HepG2 (cell line): ENCODE measurements at regions not wholly inside any gene's neighbourhood (a gene's known extent, or its start where the extent isn't known, plus 50 kb on each side); places are given as distances from the start of the nearest gene placed in this dataset.

Source experiments
- ATAC-seq: fragments of 200-7000 bp; cut with Tn5 transposase; 3 replicates; pipeline ENCODE4 v1.9.1; 2020; ENCODE audit warnings: mild to moderate bottlenecking, moderate library complexity
- BruUV-seq: library from RNA; stranded (reverse); fragments of 400-500 nt; replicated peaks from 2 replicates; lab custom pipeline; 2021; lab: Mats Ljungman, UMichigan
- CTCF ChIA-PET: fragments of 300-600 bp; formaldehyde crosslinking; extraction: SDS; loops from one replicate; lab custom pipeline; 2021; ENCODE audit warnings: low total read pairs, inconsistent platforms, low intra/inter-chr PET ratio; lab: Yijun Ruan, JAX
- POLR2A ChIA-PET: fragments of 350-600 bp; sonication (Branson Sonifier 250); formaldehyde crosslinking; loops from one replicate; lab custom pipeline; 2020; ENCODE audit warnings: antibody characterized with exemption, inconsistent platforms; lab: Yijun Ruan, JAX
- DNase-seq: peaks from one replicate; pipeline ENCODE4 v3.0.0-alpha.2; 2015; ENCODE audit warnings: low spot score
- FAIRE-seq: peaks from 3 replicates; lab custom pipeline; 2011; peaks lifted over from hg19 to GRCh38; lab: Jason Lieb, UNC
- H2AFZ ChIP-seq: one replicate; pipeline ENCODE4 v1.6.1; 2011; ENCODE audit warnings: low read length, inconsistent platforms
- H3K27ac ChIP-seq: fragments of 300-600 bp; 3 replicates; pipeline ENCODE4 v1.8.0; 2011; ENCODE audit warnings: mixed run types, mild to moderate bottlenecking, mixed read lengths, low read length, inconsistent platforms; ENCODE audit not compliant: insufficient read depth; ENCODE audit errors: extremely low read length
- H3K27me3 ChIP-seq, 2 experiments: fragments of 200-600 bp in 1 of 2; 2 replicates in 1 of 2; 3 replicates in 1 of 2; pipeline versions ENCODE4 v1.6.0 to v1.8.0; 2011; ENCODE audit warnings: low read length in 2 of 2, mild to moderate bottlenecking in 2 of 2, moderate library complexity in 2 of 2, inconsistent platforms in 1 of 2; ENCODE audit not compliant: insufficient read depth in 2 of 2, control insufficient read depth in 1 of 2
- H3K36me3 ChIP-seq, 2 experiments: fragments of 200-600 bp in 1 of 2; replicated peaks in 1 of 2; 2 replicates in 1 of 2; 3 replicates in 1 of 2; pipeline versions ENCODE4 v1.5.1 to v1.8.0; 2011; ENCODE audit warnings: low read length in 2 of 2, inconsistent platforms in 1 of 2; ENCODE audit not compliant: insufficient read depth in 2 of 2, control insufficient read depth in 1 of 2
- H3K4me1 ChIP-seq: 2 replicates; pipeline ENCODE4 v1.5.1; 2012; ENCODE audit warnings: low read length, inconsistent platforms; ENCODE audit not compliant: insufficient read depth
- H3K4me2 ChIP-seq: 2 replicates; pipeline ENCODE4 v1.6.0; 2011; ENCODE audit warnings: low read depth, low read length, inconsistent platforms
- H3K4me3 ChIP-seq, 3 experiments: fragments of 200-600 bp in 1 of 3; sonication (generic), shearing (Covaris generic) in 1 of 3; replicated peaks in 1 of 3; 2 replicates each; pipeline ENCODE4 v1.5.1; 2011 to 2016; ENCODE audit warnings: low read length in 3 of 3, inconsistent platforms in 2 of 3, low read depth in 2 of 3, mild to moderate bottlenecking in 2 of 3, control low read depth in 1 of 3, mixed read lengths in 1 of 3; ENCODE audit not compliant: insufficient read depth in 1 of 3
- H3K79me2 ChIP-seq: one replicate; pipeline ENCODE4 v1.6.1; 2011; ENCODE audit warnings: low read length, inconsistent platforms; ENCODE audit not compliant: insufficient read depth
- H3K9ac ChIP-seq: 2 replicates; pipeline ENCODE4 v1.6.0; 2011; ENCODE audit warnings: mild to moderate bottlenecking, low read depth, low read length, inconsistent platforms; ENCODE audit not compliant: insufficient read depth
- H3K9me3 ChIP-seq: 2 replicates; pipeline ENCODE4 v1.5.1; 2012; ENCODE audit warnings: mild to moderate bottlenecking, low read length
- H4K20me1 ChIP-seq: 2 replicates; pipeline ENCODE4 v1.6.0; 2011; ENCODE audit warnings: inconsistent platforms, mild to moderate bottlenecking, low read length, moderate library complexity; ENCODE audit not compliant: insufficient read depth
- DPF2 ChIP-seq: sonication (generic); formaldehyde crosslinking; IDR thresholded peaks from 2 replicates; pipeline ENCODE4 v1.4.0; 2020; ENCODE audit warnings: mild to moderate bottlenecking, low read depth, missing genetic modification reagents, borderline replicate concordance
- ELF4 ChIP-seq: sonication (generic); formaldehyde crosslinking; IDR thresholded peaks from 2 replicates; pipeline ENCODE4 v1.5.0; 2020; ENCODE audit warnings: missing genetic modification reagents, mild to moderate bottlenecking, moderate library complexity, borderline replicate concordance
- FOXA3 ChIP-seq: IDR thresholded peaks from 2 replicates; pipeline ENCODE4 v1.6.1; 2016; ENCODE audit warnings: missing genetic modification reagents, missing compliant biosample characterization
- HDAC1 ChIP-seq: sonication (generic); formaldehyde crosslinking; IDR thresholded peaks from 2 replicates; pipeline ENCODE4 v1.5.1; 2020; ENCODE audit warnings: mild to moderate bottlenecking, missing genetic modification reagents
- HINFP ChIP-seq: sonication (generic); formaldehyde crosslinking; IDR thresholded peaks from 2 replicates; pipeline ENCODE4 v1.4.0; 2020; ENCODE audit warnings: low read depth, mild to moderate bottlenecking, missing genetic modification reagents
- IRF9 ChIP-seq: sonication (generic); formaldehyde crosslinking; IDR thresholded peaks from 2 replicates; pipeline ENCODE4 v1.8.0; 2022; ENCODE audit warnings: missing genetic modification reagents, mild to moderate bottlenecking, borderline replicate concordance
- MIER3 ChIP-seq: IDR thresholded peaks from 2 replicates; pipeline ENCODE4 v1.6.1; 2016; ENCODE audit warnings: missing compliant biosample characterization, borderline replicate concordance
- NR1H2 ChIP-seq: sonication (generic); formaldehyde crosslinking; IDR thresholded peaks from 2 replicates; pipeline ENCODE4 v1.8.1; 2022; ENCODE audit warnings: low read depth, missing genetic modification reagents, borderline replicate concordance
- TMF1 ChIP-seq: sonication (generic); formaldehyde crosslinking; IDR thresholded peaks from 2 replicates; pipeline ENCODE4 v1.8.1; 2022; ENCODE audit warnings: low read depth, missing genetic modification reagents
- TOE1 ChIP-seq: sonication (generic); formaldehyde crosslinking; IDR thresholded peaks from 2 replicates; pipeline ENCODE4 v1.4.0; 2020; ENCODE audit warnings: mild to moderate bottlenecking, missing genetic modification reagents
- ZBTB3 ChIP-seq: sonication (generic); formaldehyde crosslinking; IDR thresholded peaks from 2 replicates; pipeline ENCODE4 v1.4.0; 2020; ENCODE audit warnings: low read depth, mild to moderate bottlenecking, moderate library complexity, missing genetic modification reagents, borderline replicate concordance
- ZFP36 ChIP-seq: fragments of 150-350 bp; IDR thresholded peaks from 2 replicates; pipeline ENCODE4 v1.6.1; 2018; ENCODE audit warnings: borderline replicate concordance, low read length, low read depth; ENCODE audit not compliant: partially characterized antibody
- ZNF12 ChIP-seq: sonication (generic); formaldehyde crosslinking; IDR thresholded peaks from 2 replicates; pipeline ENCODE4 v1.5.0; 2020; ENCODE audit warnings: missing genetic modification reagents
- ZNF20 ChIP-seq: sonication (generic); formaldehyde crosslinking; IDR thresholded peaks from 2 replicates; pipeline ENCODE4 v1.4.0; 2020; ENCODE audit warnings: mild to moderate bottlenecking, moderate library complexity, missing genetic modification reagents
- ZNF431 ChIP-seq: sonication (generic); formaldehyde crosslinking; IDR thresholded peaks from 2 replicates; pipeline ENCODE4 v1.9.0; 2022; ENCODE audit warnings: missing genetic modification reagents, low read depth, mild to moderate bottlenecking, borderline replicate concordance
- ZSCAN20 ChIP-seq: sonication (generic); formaldehyde crosslinking; IDR thresholded peaks from 2 replicates; pipeline ENCODE4 v1.4.0; 2020; ENCODE audit warnings: missing genetic modification reagents, mild to moderate bottlenecking, borderline replicate concordance
- WGBS: methylation state at CpG from one replicate; pipeline ENCODE4 v1.1.6; 2017; ENCODE audit warnings: low lambda C conversion rate; 5-methylcytosine and 5-hydroxymethylcytosine counted together
- in situ Hi-C: cut with HindIII; loops from 2 replicates; pipeline ENCODE4 v1.10.0; 2017; ENCODE audit warnings: low pct_unique_long_range_greater_than_20kb; ENCODE audit not compliant: extremely low pct_ligation_motif_present
- intact Hi-C: fragments of 100-400 bp; cut with micrococcal nuclease; formaldehyde crosslinking; loops from one replicate; pipeline ENCODE4 v1.10.0; 2022; ENCODE audit not compliant: unreplicated experiment

GRCh38 chrX:149372866-149373265 is 132.2 kb downstream of the IDS start:
- Histone ChIP-seq H3K36me3 (no peaks in the 10 kb centered on the region), H4K20me1 (no peaks in the 10 kb centered on the region), H3K27me3 (no peaks in the 10 kb centered on the region), H2AFZ (no peak overlapping the region), H3K27ac (no peak overlapping the region), H3K4me2 (no peak overlapping the region), H3K79me2 (no peaks in the 10 kb centered on the region), H3K4me1 (no peaks in the 10 kb centered on the region), H3K9me3 (no peaks in the 10 kb centered on the region), H3K4me3 (no peak overlapping the region), H3K9ac (no peak overlapping the region)
- FAIRE-seq (no peak), DNase-seq (no peak), ATAC-seq (no peak)
- in situ Hi-C loops (no loop called here), intact Hi-C loops (no loop called here)
- ChIA-PET POLR2A (no interaction called here), CTCF (no interaction called here)
- TF ChIP-seq ZSCAN20 (CRISPR knock-in tag): no peak
- no peak for TF ChIP-seq ZBTB3 (CRISPR knock-in tag)
- no peak for TF ChIP-seq MIER3 (CRISPR knock-in tag)
- TF ChIP-seq IRF9 (CRISPR knock-in tag): no peak
- no peak for TF ChIP-seq TOE1
- TF ChIP-seq TMF1 (CRISPR knock-in tag): no peak
- no CpG with 5 or more reads among the region's 2 CpGs for WGBS
- BruUV-seq: no TSS peak

- no peak for ATAC-seq
- Histone ChIP-seq H3K4me2 (no peak overlapping the region), H3K4me3 (no peak overlapping the region), H3K36me3 (no peaks in the 10 kb centered on the region), H3K9ac (no peak overlapping the region), H4K20me1 (no peaks in the 10 kb centered on the region), H3K9me3 (no peaks in the 10 kb centered on the region), H3K79me2 (no peaks in the 10 kb centered on the region), H3K27ac (no peak overlapping the region), H2AFZ (no peak overlapping the region), H3K4me1 (no peaks in the 10 kb centered on the region), H3K27me3 (no peaks in the 10 kb centered on the region)
- in situ Hi-C loops (no loop called here), intact Hi-C loops (no loop called here)
- WGBS: 4% methylated on average over 3 of the region's 3 CpGs
- BruUV-seq: no TSS peak
- no peak for DNase-seq
- no peak for FAIRE-seq
- TF ChIP-seq HDAC1 (CRISPR knock-in tag): no peak
- no peak for TF ChIP-seq ZNF12
- TF ChIP-seq FOXA3 (CRISPR knock-in tag): no peak
- no peak for TF ChIP-seq NR1H2 (CRISPR knock-in tag)
- no peak for TF ChIP-seq HINFP (CRISPR knock-in tag)
- no peak for TF ChIP-seq ELF4
- no peak for TF ChIP-seq ZFP36
- TF ChIP-seq ZNF20 (CRISPR knock-in tag): no peak
- TF ChIP-seq DPF2 (CRISPR knock-in tag): no peak
- no peak for TF ChIP-seq ZNF431
- ChIA-PET POLR2A (no interaction called here), CTCF (no interaction called here)
These were observed 133.1 kb downstream of the IDS start for GRCh38 chrX:149371986-149372385.
